Prostate gland (tissue), 2 donors: ENCODE measurements at regions not wholly inside any gene's neighbourhood (a gene's known extent, or its start where the extent isn't known, plus 50 kb on each side); places are given as distances from the start of the nearest gene placed in this dataset.

ENCODE experiments used
- DNase-seq: peaks from one replicate; pipeline ENCODE4 v3.0.0-alpha.2; 2019; ENCODE audit warnings: low spot score
- H3K27ac ChIP-seq, 2 donors: fragments of 200-600 bp; sonication (generic); 2 replicates each; pipeline ENCODE4 v1.5.1; 2017 to 2019
- H3K27me3 ChIP-seq: fragments of 200-600 bp; sonication (generic); replicated peaks from 2 replicates; pipeline ENCODE4 v1.5.1; 2019; ENCODE audit not compliant: insufficient read depth
- H3K36me3 ChIP-seq, 2 donors: fragments of 200-600 bp; sonication (generic); 1 replicate in 1 of 2; 2 replicates in 1 of 2; pipeline versions ENCODE4 v1.5.1 to v1.8.1; 2017 to 2019
- H3K4me1 ChIP-seq: fragments of 200-600 bp; sonication (generic); replicated peaks from 2 replicates; pipeline ENCODE4 v1.5.1; 2019
- H3K4me3 ChIP-seq, 2 donors: fragments of 200-600 bp; sonication (generic); 2 replicates each; pipeline ENCODE4 v1.5.1; 2017 to 2019
- H3K9me3 ChIP-seq: fragments of 200-600 bp; sonication (generic); 2 replicates; pipeline ENCODE4 v1.5.1; 2017
- CTCF ChIP-seq, 4 experiments: fragments of 200-600 bp in 2 of 4; fragments of 450-650 bp in 2 of 4; sonication (generic) in 2 of 4; IDR thresholded peaks; 1 replicate in 3 of 4; 2 replicates in 1 of 4; pipeline ENCODE4 v1.5.1; 2016 to 2019; ENCODE audit warnings: antibody characterized with exemption in 4 of 4, mild to moderate bottlenecking in 2 of 4, moderate library complexity in 2 of 4
- POLR2A ChIP-seq: fragments of 450-650 bp; IDR thresholded peaks from one replicate; pipeline ENCODE4 v1.6.1; 2016; ENCODE audit warnings: antibody characterized with exemption, mild to moderate bottlenecking
- POLR2AphosphoS5 ChIP-seq: sonication (generic); formaldehyde crosslinking; IDR thresholded peaks from one replicate; pipeline ENCODE4 v1.6.1; 2017; ENCODE audit warnings: antibody characterized with exemption
- WGBS: methylation state at CpG from one replicate; pipeline ENCODE4 v1.1.5; 2018; 5-methylcytosine and 5-hydroxymethylcytosine counted together
- intact Hi-C: fragments of 100-400 bp; cut with DNase I; formaldehyde crosslinking; loops from one replicate; pipeline ENCODE4 v1.14.2; 2022

GRCh38 chr12:89251342-89252271 lies 100.7 kb downstream of the DUSP6 start:
- TF ChIP-seq POLR2A (no peak), CTCF (IDR thresholded peaks at IDR 0.05) (no peak), POLR2AphosphoS5 (no peak)
- intact Hi-C loops = no loop called here
- H3K4me1 ChIP-seq = no peaks in the 10 kb centered on the region
- H3K27ac ChIP-seq = no peak overlapping the region
- no peaks in the 10 kb centered on the region for H3K9me3 ChIP-seq
- H3K27me3 ChIP-seq = no peaks in the 10 kb centered on the region
- H3K4me3 ChIP-seq = no peak overlapping the region
- no peak for DNase-seq
- WGBS = 37% methylated on average over 6 of the region's 6 CpGs
- H3K36me3 ChIP-seq = no peaks in the 10 kb centered on the region

- Histone ChIP-seq H3K27me3 (no peaks in the 10 kb centered on the region), H3K4me1 (no peaks in the 10 kb centered on the region), H3K27ac (no peak overlapping the region), H3K36me3 (no peaks in the 10 kb centered on the region), H3K9me3 (no peaks in the 10 kb centered on the region), H3K4me3 (no peak overlapping the region)
- no peak for TF ChIP-seq POLR2A
- TF ChIP-seq CTCF (IDR thresholded peaks at IDR 0.05) = no peak
- TF ChIP-seq POLR2AphosphoS5 = no peak
- intact Hi-C loops = no loop called here
- no peak for DNase-seq
Measured at GRCh38 chr12:89250636-89251035, 101.7 kb downstream of the DUSP6 start.

GRCh38 chr12:89250213-89250612 lies 102.1 kb downstream of the DUSP6 start:
- 61% methylated on average over 2 of the region's 2 CpGs for WGBS
- no peak for DNase-seq
- Histone ChIP-seq H3K4me1 (no peaks in the 10 kb centered on the region), H3K36me3 (no peaks in the 10 kb centered on the region), H3K27ac (no peak overlapping the region), H3K27me3 (no peaks in the 10 kb centered on the region), H3K9me3 (no peaks in the 10 kb centered on the region), H3K4me3 (no peak overlapping the region)
- no peak for TF ChIP-seq POLR2A
- TF ChIP-seq CTCF (IDR thresholded peaks at IDR 0.05) = no peak
- TF ChIP-seq POLR2AphosphoS5 = no peak
- intact Hi-C loops = no loop called here

- TF ChIP-seq POLR2A = no peak
- no peak for TF ChIP-seq POLR2AphosphoS5
- TF ChIP-seq CTCF (IDR thresholded peaks at IDR 0.05) = no peak
- intact Hi-C loops = no loop called here
Measured at GRCh38 chr12:89247967-89248366, 104.3 kb downstream of the DUSP6 start.

GRCh38 chr12:89247541-89247942 lies 104.8 kb downstream of the DUSP6 start:
- Histone ChIP-seq H3K9me3 (no peaks in the 10 kb centered on the region), H3K27me3 (no peaks in the 10 kb centered on the region), H3K27ac (no peak overlapping the region), H3K4me1 (no peaks in the 10 kb centered on the region), H3K4me3 (no peak overlapping the region), H3K36me3 (no peaks in the 10 kb centered on the region)
- no peak for DNase-seq
- WGBS = 57% methylated on average over 2 of the region's 2 CpGs
- TF ChIP-seq POLR2A (no peak), POLR2AphosphoS5 (no peak), CTCF (IDR thresholded peaks at IDR 0.05) (no peak)
- intact Hi-C loops = no loop called here

More at GRCh38 chr12:89247967-89248366, 104.3 kb downstream of the DUSP6 start:
- WGBS = 86% methylated on average over 2 of the region's 2 CpGs
- H3K4me1 ChIP-seq = no peaks in the 10 kb centered on the region
- no peaks in the 10 kb centered on the region for H3K36me3 ChIP-seq
- no peaks in the 10 kb centered on the region for H3K9me3 ChIP-seq
- H3K27me3 ChIP-seq = no peaks in the 10 kb centered on the region
- no peak overlapping the region for H3K4me3 ChIP-seq
- H3K27ac ChIP-seq = no peak overlapping the region
- no peak for DNase-seq
